ENCODE measurements at regions not wholly inside any gene's neighbourhood (a gene's known extent, or its start where the extent isn't known, plus 50 kb on each side); places are given as distances from the start of the nearest gene placed in this dataset.

DNA sequence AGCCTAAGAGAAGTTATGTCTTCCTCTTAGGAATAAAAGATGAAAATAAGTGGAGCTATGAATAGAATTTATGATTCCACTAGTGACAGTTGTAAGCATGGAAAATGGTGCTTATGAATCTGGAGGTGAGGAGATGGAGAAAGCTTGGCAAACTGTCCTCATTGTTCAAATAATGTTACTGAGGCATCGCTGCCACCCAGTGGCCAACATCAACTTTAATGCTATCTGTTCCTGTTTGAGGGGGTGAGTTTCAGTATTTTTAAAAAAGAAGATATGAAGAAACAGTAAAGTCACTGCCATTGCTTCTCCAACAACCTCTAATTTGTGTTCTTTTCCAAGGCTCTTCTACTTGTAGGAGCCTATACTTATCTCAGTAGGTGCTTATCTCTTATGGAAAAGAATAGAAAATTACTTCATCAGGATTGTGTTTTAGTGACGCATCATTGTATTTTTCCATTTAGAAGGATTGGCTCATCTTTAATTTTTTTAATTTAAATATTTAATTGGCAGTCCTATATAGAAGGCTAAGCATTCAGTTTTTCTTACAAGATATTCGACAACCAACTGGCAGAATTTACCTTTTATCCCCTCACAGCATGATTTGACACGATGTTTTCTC lies 260.4 kb upstream of the P2RY1 start:
- no peaks in the 10 kb centered on the region for H3K79me2 ChIP-seq (replicated peaks; ENCODE audit: insufficient read depth)
- ATAC-seq (peak; percentile 78), DNase-seq (ENCODE audit: low spot score) (peak; percentile 74)
- H2AFZ ChIP-seq: no peak overlapping the region
- peaks cover 7% of the 10 kb centered on the region; the same call in 2 of the 3 replicates for H3K4me1 Mint-ChIP-seq
- H3F3A ChIP-seq (replicated peaks; ENCODE audit: low read depth): no peaks in the 10 kb centered on the region
- H3K4me1 ChIP-seq (ENCODE audit: insufficient read depth): no peaks in the 10 kb centered on the region
- H3K27me3 ChIP-seq (ENCODE audit: insufficient read depth): no peaks in the 10 kb centered on the region
- H3K27ac Mint-ChIP-seq: no peak overlapping the region
- H3K36me3 Mint-ChIP-seq (ENCODE audit: low read depth): no peaks in the 10 kb centered on the region
- no peaks in the 10 kb centered on the region for H3K27me3 Mint-ChIP-seq (ENCODE audit: insufficient read depth, low read depth, poor library complexity)
- H3K9me2 ChIP-seq (ENCODE audit: insufficient read depth): no peaks in the 10 kb centered on the region
- no peaks in the 10 kb centered on the region for H3K9me3 Mint-ChIP-seq
- H3K4me2 ChIP-seq: no peak overlapping the region
- H3K36me3 ChIP-seq (ENCODE audit: insufficient read depth): no peaks in the 10 kb centered on the region
- H3K4me3 ChIP-seq: no peak overlapping the region
- H3K4me3 Mint-ChIP-seq: no peak overlapping the region
- H3K27ac ChIP-seq (ENCODE audit: low read depth): no peak overlapping the region
- TF ChIP-seq, protein P1, sequence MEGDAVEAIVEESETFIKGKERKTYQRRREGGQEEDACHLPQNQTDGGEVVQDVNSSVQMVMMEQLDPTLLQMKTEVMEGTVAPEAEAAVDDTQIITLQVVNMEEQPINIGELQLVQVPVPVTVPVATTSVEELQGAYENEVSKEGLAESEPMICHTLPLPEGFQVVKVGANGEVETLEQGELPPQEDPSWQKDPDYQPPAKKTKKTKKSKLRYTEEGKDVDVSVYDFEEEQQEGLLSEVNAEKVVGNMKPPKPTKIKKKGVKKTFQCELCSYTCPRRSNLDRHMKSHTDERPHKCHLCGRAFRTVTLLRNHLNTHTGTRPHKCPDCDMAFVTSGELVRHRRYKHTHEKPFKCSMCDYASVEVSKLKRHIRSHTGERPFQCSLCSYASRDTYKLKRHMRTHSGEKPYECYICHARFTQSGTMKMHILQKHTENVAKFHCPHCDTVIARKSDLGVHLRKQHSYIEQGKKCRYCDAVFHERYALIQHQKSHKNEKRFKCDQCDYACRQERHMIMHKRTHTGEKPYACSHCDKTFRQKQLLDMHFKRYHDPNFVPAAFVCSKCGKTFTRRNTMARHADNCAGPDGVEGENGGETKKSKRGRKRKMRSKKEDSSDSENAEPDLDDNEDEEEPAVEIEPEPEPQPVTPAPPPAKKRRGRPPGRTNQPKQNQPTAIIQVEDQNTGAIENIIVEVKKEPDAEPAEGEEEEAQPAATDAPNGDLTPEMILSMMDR (conservative IDR thresholded peaks at IDR 0.05; ENCODE audit: low read depth in 2 of 2): peak; percentile 78 to 83
- TF ChIP-seq, protein P2, sequence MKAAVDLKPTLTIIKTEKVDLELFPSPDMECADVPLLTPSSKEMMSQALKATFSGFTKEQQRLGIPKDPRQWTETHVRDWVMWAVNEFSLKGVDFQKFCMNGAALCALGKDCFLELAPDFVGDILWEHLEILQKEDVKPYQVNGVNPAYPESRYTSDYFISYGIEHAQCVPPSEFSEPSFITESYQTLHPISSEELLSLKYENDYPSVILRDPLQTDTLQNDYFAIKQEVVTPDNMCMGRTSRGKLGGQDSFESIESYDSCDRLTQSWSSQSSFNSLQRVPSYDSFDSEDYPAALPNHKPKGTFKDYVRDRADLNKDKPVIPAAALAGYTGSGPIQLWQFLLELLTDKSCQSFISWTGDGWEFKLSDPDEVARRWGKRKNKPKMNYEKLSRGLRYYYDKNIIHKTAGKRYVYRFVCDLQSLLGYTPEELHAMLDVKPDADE (IDR thresholded peaks at IDR 0.05): no peak
- H4K20me1 ChIP-seq (replicated peaks; ENCODE audit: insufficient read depth): no peaks in the 10 kb centered on the region

DNA sequence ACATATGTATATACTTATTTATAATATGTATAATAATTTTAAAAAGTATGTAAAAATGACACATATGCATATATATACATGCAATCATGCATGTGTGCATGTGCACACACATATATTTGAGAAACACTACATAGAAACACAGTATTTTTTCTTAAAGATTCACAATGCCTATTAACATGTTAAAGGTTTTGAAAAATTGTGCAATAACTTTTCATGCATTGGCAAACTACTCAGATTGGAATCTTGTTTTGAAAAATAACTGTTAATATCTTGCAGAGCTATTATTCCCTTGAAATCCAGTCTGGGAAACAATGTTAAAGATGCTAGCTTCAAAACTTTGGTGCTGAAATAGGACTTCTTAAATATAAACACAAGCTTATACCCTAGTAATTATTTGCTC lies 256.2 kb upstream of the P2RY1 start:
- ATAC-seq: no peak
- no peaks in the 10 kb centered on the region for H3K36me3 Mint-ChIP-seq (ENCODE audit: low read depth)

More for the DNA sequence above, 256.2 kb upstream of the P2RY1 start:
- TF ChIP-seq STAT1 (IDR thresholded peaks at IDR 0.05; ENCODE audit: unreplicated experiment) (no peak), JUNB (IDR thresholded peaks at IDR 0.05; ENCODE audit: unreplicated experiment) (no peak), NANOG (IDR thresholded peaks at IDR 0.05; ENCODE audit: borderline replicate concordance) (no peak), POLR2AphosphoS5 (IDR thresholded peaks at IDR 0.05; ENCODE audit: low read depth) (no peak), ZNF331 (CRISPR knock-in tag; IDR thresholded peaks at IDR 0.05; ENCODE audit: low read depth) (no peak), CREB1 (CRISPR knock-in tag; IDR thresholded peaks at IDR 0.05; ENCODE audit: low read depth) (no peak)
- TF ChIP-seq, protein P1 (conservative IDR thresholded peaks at IDR 0.05; ENCODE audit: low read depth in 2 of 2): no peak
- Histone ChIP-seq H3K79me2 (replicated peaks; ENCODE audit: insufficient read depth) (no peaks in the 10 kb centered on the region), H3K27me3 (ENCODE audit: insufficient read depth) (no peaks in the 10 kb centered on the region), H3K36me3 (ENCODE audit: insufficient read depth) (no peaks in the 10 kb centered on the region), H3F3A (replicated peaks; ENCODE audit: low read depth) (no peaks in the 10 kb centered on the region), H3K27ac (ENCODE audit: low read depth) (no peak overlapping the region), H4K20me1 (replicated peaks; ENCODE audit: insufficient read depth) (no peaks in the 10 kb centered on the region), H3K9me2 (ENCODE audit: insufficient read depth) (no peaks in the 10 kb centered on the region), H3K4me1 (ENCODE audit: insufficient read depth) (no peaks in the 10 kb centered on the region), H3K4me3 (no peak overlapping the region), H2AFZ (no peak overlapping the region), H3K4me2 (no peak overlapping the region)
- no peak for DNase-seq (ENCODE audit: low spot score)
- Mint-ChIP-seq H3K4me1 (peaks cover 7% of the 10 kb centered on the region; the same call in 2 of the 3 replicates), H3K27ac (no peak overlapping the region), H3K27me3 (ENCODE audit: insufficient read depth, low read depth, poor library complexity) (no peaks in the 10 kb centered on the region), H3K4me3 (no peak overlapping the region), H3K9me3 (no peaks in the 10 kb centered on the region)
